CD4-positive, alpha-beta T cell (primary cell): ENCODE measurements at regions not wholly inside any gene's neighbourhood (a gene's known extent, or its start where the extent isn't known, plus 50 kb on each side); places are given as distances from the start of the nearest gene placed in this dataset.

ENCODE experiments used
- ATAC-seq: fragments of 200-7000 bp; cut with Tn5 transposase; one replicate; pipeline ENCODE4 v1.10.0; 2022; ENCODE audit warnings: mild to moderate bottlenecking; ENCODE audit not compliant: poor library complexity
- CTCF ChIA-PET: fragments of 350-600 bp; sonication (Branson Sonifier 250); formaldehyde crosslinking; loops from one replicate; lab custom pipeline; 2021; ENCODE audit warnings: antibody characterized with exemption, inconsistent platforms; lab: Charles Lee
- POLR2A ChIA-PET: fragments of 350-600 bp; sonication (Branson Sonifier 250); formaldehyde crosslinking; loops from one replicate; lab custom pipeline; 2021; ENCODE audit warnings: antibody characterized with exemption, inconsistent platforms; lab: Charles Lee
- DNase-seq, 14 experiments: peaks; one replicate each; pipeline ENCODE4 v3.0.0-alpha.2; 2013 to 2020; ENCODE audit warnings: mixed read lengths in 2 of 14
- H3K27ac ChIP-seq, 2 donors: one replicate each; pipeline versions ENCODE4 v1.5.1 to v1.7.0; 2013; ENCODE audit warnings: low read length in 2 of 2, low read depth in 1 of 2, mild to moderate bottlenecking in 1 of 2
- H3K27me3 ChIP-seq, 2 experiments: 1 replicate in 1 of 2; 2 replicates in 1 of 2; pipeline versions ENCODE4 v1.6.1 to v1.7.0; 2013; ENCODE audit warnings: low read length in 2 of 2, control low read depth in 1 of 2, mild to moderate bottlenecking in 1 of 2, moderate library complexity in 1 of 2; ENCODE audit not compliant: insufficient read depth in 2 of 2, control insufficient read depth in 1 of 2
- H3K36me3 ChIP-seq: one replicate; pipeline ENCODE4 v1.6.1; 2013; ENCODE audit warnings: low read length, control low read depth; ENCODE audit not compliant: insufficient read depth
- H3K4me1 ChIP-seq: one replicate; pipeline ENCODE4 v1.6.1; 2013; ENCODE audit warnings: low read length, control low read depth; ENCODE audit not compliant: insufficient read depth
- H3K4me3 ChIP-seq: one replicate; pipeline ENCODE4 v1.5.1; 2013; ENCODE audit warnings: mild to moderate bottlenecking, low read length, moderate library complexity
- H3K9me3 ChIP-seq, 2 experiments: 1 replicate in 1 of 2; 2 replicates in 1 of 2; pipeline versions ENCODE4 v1.6.1 to v1.7.0; 2013; ENCODE audit warnings: low read length in 2 of 2, mild to moderate bottlenecking in 2 of 2, control low read depth in 1 of 2, moderate library complexity in 1 of 2; ENCODE audit not compliant: control insufficient read depth in 1 of 2, insufficient read depth in 1 of 2
- H3K27ac Mint-ChIP-seq: one replicate; pipeline ENCODE4 v1.8.0; 2020; ENCODE audit warnings: mixed read lengths
- H3K27me3 Mint-ChIP-seq: one replicate; pipeline ENCODE4 v1.8.0; 2021; ENCODE audit warnings: mixed read lengths
- H3K36me3 Mint-ChIP-seq: one replicate; pipeline ENCODE4 v1.8.0; 2021; ENCODE audit warnings: low read depth, mixed read lengths
- H3K4me1 Mint-ChIP-seq: one replicate; pipeline ENCODE4 v1.8.0; 2021; ENCODE audit warnings: low read depth, mixed read lengths
- H3K4me3 Mint-ChIP-seq: one replicate; pipeline ENCODE4 v1.8.0; 2020; ENCODE audit warnings: mild to moderate bottlenecking, mixed read lengths
- H3K9me3 Mint-ChIP-seq: one replicate; pipeline ENCODE4 v1.8.0; 2020; ENCODE audit warnings: mixed read lengths
- CTCF ChIP-seq: fragments of 200-600 bp; IDR thresholded peaks from one replicate; pipeline ENCODE4 v1.8.0; 2022; ENCODE audit warnings: antibody characterized with exemption, mild to moderate bottlenecking
- intact Hi-C, 2 experiments: fragments of 100-400 bp; cut with DNase I in 1 of 2; cut with micrococcal nuclease in 1 of 2; formaldehyde crosslinking; loops; one replicate each; pipeline versions ENCODE4 v1.15.1 to v1.9.0; 2023 to 2025; cut with DNase I, micrococcal nuclease

DNA sequence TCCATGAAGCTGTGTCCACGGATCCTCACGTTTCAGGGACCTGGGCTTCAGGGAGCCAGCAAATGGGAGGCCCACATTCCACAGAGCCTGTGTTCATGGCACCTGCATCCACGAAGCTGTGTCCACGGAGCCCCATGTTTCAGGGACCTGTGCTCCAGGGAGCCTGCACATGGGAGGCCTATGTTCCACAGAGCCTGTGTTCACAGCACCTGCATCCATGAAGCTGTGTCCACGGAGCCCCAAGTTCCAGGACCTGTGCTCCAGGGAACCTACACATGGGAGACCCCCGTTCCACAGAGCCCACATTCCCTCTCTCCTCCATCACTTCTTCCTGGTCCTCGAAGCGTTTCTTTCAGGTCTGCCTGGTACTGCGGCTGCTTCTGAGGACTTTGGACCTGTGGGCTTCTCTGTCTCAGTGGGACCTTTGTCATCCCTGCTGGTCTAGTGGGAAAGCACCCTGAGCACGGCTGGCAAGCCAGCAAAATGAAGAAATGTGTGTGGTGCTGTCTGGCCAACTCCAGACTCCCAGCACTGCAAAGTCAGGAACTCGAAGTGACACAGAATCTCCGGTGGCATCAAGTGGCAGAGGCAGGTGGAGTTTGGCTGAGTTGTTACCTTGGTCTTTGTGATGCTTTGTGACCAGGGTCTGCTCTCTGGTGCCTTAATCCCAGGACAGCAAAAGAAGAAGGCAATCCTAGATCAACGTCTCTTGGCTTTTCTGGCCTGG lies 245.9 kb downstream of the DLL1 start:
- Mint-ChIP-seq H3K27me3 (peaks cover 3% of the 10 kb centered on the region), H3K36me3 (no peaks in the 10 kb centered on the region), H3K9me3 (no peaks in the 10 kb centered on the region), H3K27ac (no peak overlapping the region), H3K4me3 (no peak overlapping the region), H3K4me1 (no peaks in the 10 kb centered on the region)
- Histone ChIP-seq H3K4me1 (peaks cover 8% of the 10 kb centered on the region), H3K36me3 (no peaks in the 10 kb centered on the region), H3K27me3 (peaks cover 0 to 5% of the 10 kb centered on the region in 2 experiments), H3K9me3 (no peaks in the 10 kb centered on the region), H3K27ac (no peak overlapping the region), H3K4me3 (no peak overlapping the region)
- CTCF ChIA-PET, result no interaction called here
- DNase-seq (no peak), ATAC-seq (no peak)
- intact Hi-C loops, result no loop called here
- POLR2A ChIA-PET, result no interaction called here
- TF ChIP-seq CTCF, result no peak

GRCh38 chr6:170043881-170044790 lies 246.7 kb downstream of the DLL1 start:
- Mint-ChIP-seq H3K27me3 (peaks cover 6% of the 10 kb centered on the region), H3K9me3 (no peaks in the 10 kb centered on the region), H3K4me3 (no peak overlapping the region), H3K4me1 (no peaks in the 10 kb centered on the region), H3K27ac (no peak overlapping the region), H3K36me3 (no peaks in the 10 kb centered on the region)
- no peak overlapping the region for H3K27ac ChIP-seq
- peaks cover 4% of the 10 kb centered on the region for H3K4me1 ChIP-seq
- H3K36me3 ChIP-seq, result no peaks in the 10 kb centered on the region
- H3K27me3 ChIP-seq, result peaks cover under 1 to 2% of the 10 kb centered on the region in 2 experiments
- ATAC-seq (no peak), DNase-seq (no peak)
- H3K4me3 ChIP-seq, result no peak overlapping the region
- intact Hi-C loops, result no loop called here
- ChIA-PET CTCF (no interaction called here), POLR2A (no interaction called here)
- no peak for TF ChIP-seq CTCF
- H3K9me3 ChIP-seq, result no peaks in the 10 kb centered on the region

GRCh38 chr6:170043150-170043819 lies 247.6 kb downstream of the DLL1 start:
- no peak overlapping the region for H3K27ac ChIP-seq
- DNase-seq (no peak), ATAC-seq (no peak)
- Mint-ChIP-seq H3K27me3 (peaks cover 6% of the 10 kb centered on the region), H3K4me1 (no peaks in the 10 kb centered on the region), H3K9me3 (no peaks in the 10 kb centered on the region), H3K36me3 (no peaks in the 10 kb centered on the region), H3K27ac (no peak overlapping the region), H3K4me3 (no peak overlapping the region)
- H3K9me3 ChIP-seq, result no peaks in the 10 kb centered on the region
- H3K36me3 ChIP-seq, result no peaks in the 10 kb centered on the region
- CTCF ChIA-PET, result no interaction called here
- H3K27me3 ChIP-seq, result peaks cover 0 to 2% of the 10 kb centered on the region in 2 experiments
- no peak overlapping the region for H3K4me3 ChIP-seq
- no peak for TF ChIP-seq CTCF
- intact Hi-C loops, result no loop called here
- H3K4me1 ChIP-seq, result peaks cover under 1% of the 10 kb centered on the region
- POLR2A ChIA-PET, result no interaction called here
